GM23338 (cell line): ENCODE measurements at regions not wholly inside any gene's neighbourhood (a gene's known extent, or its start where the extent isn't known, plus 50 kb on each side); places are given as distances from the start of the nearest gene placed in this dataset.

Source experiments
- ATAC-seq: fragments of 200-7000 bp; cut with Tn5 transposase; 3 replicates; pipeline ENCODE4 v1.9.1; 2020
- DNase-seq: peaks from one replicate; pipeline ENCODE4 v3.0.0-alpha.2; 2015; ENCODE audit warnings: low spot score
- H2AFZ ChIP-seq: fragments of 200-600 bp; sonication (generic); 2 replicates; pipeline ENCODE4 v1.8.0; 2016; ENCODE audit warnings: antibody characterized with exemption, mild to moderate bottlenecking, moderate library complexity
- H3F3A ChIP-seq: fragments of 200-600 bp; sonication (generic); replicated peaks from 2 replicates; pipeline ENCODE4 v1.8.0; 2017; ENCODE audit warnings: antibody characterized with exemption, mixed run types, low read depth
- H3K27ac ChIP-seq: fragments of 200-600 bp; sonication (generic); 2 replicates; pipeline ENCODE4 v1.6.1; 2016; ENCODE audit warnings: low read depth
- H3K27me3 ChIP-seq: fragments of 200-600 bp; sonication (generic); 2 replicates; pipeline ENCODE4 v1.8.0; 2016; ENCODE audit warnings: mild to moderate bottlenecking, mixed run types, moderate library complexity; ENCODE audit not compliant: insufficient read depth
- H3K36me3 ChIP-seq: fragments of 200-600 bp; sonication (generic); 2 replicates; pipeline ENCODE4 v1.8.0; 2016; ENCODE audit warnings: mild to moderate bottlenecking; ENCODE audit not compliant: insufficient read depth
- H3K4me1 ChIP-seq: fragments of 200-600 bp; sonication (generic); 2 replicates; pipeline ENCODE4 v1.8.0; 2016; ENCODE audit warnings: mild to moderate bottlenecking, moderate library complexity; ENCODE audit not compliant: insufficient read depth
- H3K4me2 ChIP-seq: fragments of 200-600 bp; sonication (generic); 2 replicates; pipeline ENCODE4 v1.7.1; 2017; ENCODE audit warnings: mixed run types
- H3K4me3 ChIP-seq: fragments of 200-600 bp; sonication (generic); 2 replicates; pipeline ENCODE4 v1.6.1; 2016; ENCODE audit warnings: mixed run types
- H3K79me2 ChIP-seq: fragments of 200-600 bp; sonication (generic); replicated peaks from 2 replicates; pipeline ENCODE4 v1.8.0; 2017; ENCODE audit warnings: mild to moderate bottlenecking; ENCODE audit not compliant: insufficient read depth
- H3K9me2 ChIP-seq: fragments of 200-600 bp; sonication (generic); 2 replicates; pipeline ENCODE4 v1.8.0; 2017; ENCODE audit not compliant: insufficient read depth
- H4K20me1 ChIP-seq: fragments of 200-600 bp; sonication (generic); replicated peaks from 2 replicates; pipeline ENCODE4 v1.8.0; 2017; ENCODE audit warnings: mild to moderate bottlenecking; ENCODE audit not compliant: insufficient read depth
- H3K27ac Mint-ChIP-seq: 2 replicates; pipeline ENCODE4 v1.8.0; 2020; ENCODE audit warnings: inconsistent platforms, mild to moderate bottlenecking, moderate library complexity, mixed read lengths
- H3K27me3 Mint-ChIP-seq: 3 replicates; pipeline ENCODE4 v1.8.0; 2022; ENCODE audit warnings: low read depth, mild to moderate bottlenecking, moderate library complexity, mixed read lengths, inconsistent platforms; ENCODE audit not compliant: insufficient read depth, poor library complexity
- H3K36me3 Mint-ChIP-seq: 3 replicates; pipeline ENCODE4 v1.8.0; 2021; ENCODE audit warnings: low read depth, mild to moderate bottlenecking, inconsistent platforms, moderate library complexity, mixed read lengths
- H3K4me1 Mint-ChIP-seq: 3 replicates; pipeline ENCODE4 v1.8.0; 2020; ENCODE audit warnings: mild to moderate bottlenecking, inconsistent platforms, mixed read lengths
- H3K4me3 Mint-ChIP-seq: 3 replicates; pipeline ENCODE4 v1.8.0; 2021; ENCODE audit warnings: moderate library complexity, mild to moderate bottlenecking, inconsistent platforms, mixed read lengths
- H3K9me3 Mint-ChIP-seq: 3 replicates; pipeline ENCODE4 v1.8.0; 2020; ENCODE audit warnings: moderate library complexity, mild to moderate bottlenecking, inconsistent platforms, mixed read lengths
- CREB1 ChIP-seq: fragments of 250-450 bp; sonication (Bioruptor Pico); IDR thresholded peaks from 2 replicates; pipeline ENCODE4 v1.5.0; 2020; ENCODE audit warnings: low read depth, mild to moderate bottlenecking, moderate library complexity
- EZH2 ChIP-seq: fragments of 200-600 bp; sonication (generic); IDR thresholded peaks from one replicate; pipeline ENCODE4 v1.8.0; 2017; ENCODE audit warnings: antibody characterized with exemption, mild to moderate bottlenecking, low read depth; ENCODE audit not compliant: unreplicated experiment
- EZH2phosphoT487 ChIP-seq: fragments of 200-600 bp; sonication (generic); IDR thresholded peaks from one replicate; pipeline ENCODE4 v1.8.1; 2018; ENCODE audit warnings: antibody characterized with exemption; ENCODE audit not compliant: unreplicated experiment
- JUNB ChIP-seq: IDR thresholded peaks from one replicate; pipeline ENCODE4 v1.6.1; 2016; ENCODE audit warnings: antibody characterized with exemption; ENCODE audit not compliant: unreplicated experiment
- NANOG ChIP-seq: IDR thresholded peaks from 2 replicates; pipeline ENCODE4 v1.6.1; 2016; ENCODE audit warnings: antibody characterized with exemption, borderline replicate concordance
- POLR2AphosphoS5 ChIP-seq: IDR thresholded peaks from 2 replicates; pipeline ENCODE4 v1.6.1; 2016; ENCODE audit warnings: antibody characterized with exemption, low read depth
- STAT1 ChIP-seq: IDR thresholded peaks from one replicate; pipeline ENCODE4 v1.6.1; 2016; ENCODE audit warnings: antibody characterized with exemption; ENCODE audit not compliant: unreplicated experiment
- ZNF114 ChIP-seq: fragments of 250-450 bp; sonication (Bioruptor Pico); IDR thresholded peaks from 2 replicates; pipeline ENCODE4 v1.5.0; 2020; ENCODE audit warnings: mild to moderate bottlenecking, moderate library complexity
- ZNF331 ChIP-seq: fragments of 250-450 bp; sonication (Bioruptor Pico); IDR thresholded peaks from 2 replicates; pipeline ENCODE4 v1.5.0; 2020; ENCODE audit warnings: low read depth, mild to moderate bottlenecking, moderate library complexity
- TF ChIP-seq, protein P1 (sequence below): IDR thresholded peaks from one replicate; pipeline ENCODE4 v1.6.1; 2018; ENCODE audit warnings: antibody characterized with exemption; ENCODE audit not compliant: unreplicated experiment
- TF ChIP-seq, protein P2 (sequence below): IDR thresholded peaks from 2 replicates; pipeline ENCODE4 v1.6.1; 2016; ENCODE audit warnings: antibody characterized with exemption
- TF ChIP-seq, protein P3 (sequence below), 2 experiments: fragments of 200-600 bp in 1 of 2; sonication (generic) in 1 of 2; conservative IDR thresholded peaks; 2 replicates each; pipeline versions ENCODE4 v1.5.1 to v1.6.1; 2016 to 2017; ENCODE audit warnings: antibody characterized with exemption in 2 of 2, low read depth in 2 of 2, mild to moderate bottlenecking in 2 of 2, moderate library complexity in 1 of 2
- TF ChIP-seq, protein P4 (sequence below): fragments of 250-450 bp; sonication (Bioruptor Pico); IDR thresholded peaks from 2 replicates; pipeline ENCODE4 v1.5.0; 2020; ENCODE audit warnings: mild to moderate bottlenecking, moderate library complexity

DNA sequence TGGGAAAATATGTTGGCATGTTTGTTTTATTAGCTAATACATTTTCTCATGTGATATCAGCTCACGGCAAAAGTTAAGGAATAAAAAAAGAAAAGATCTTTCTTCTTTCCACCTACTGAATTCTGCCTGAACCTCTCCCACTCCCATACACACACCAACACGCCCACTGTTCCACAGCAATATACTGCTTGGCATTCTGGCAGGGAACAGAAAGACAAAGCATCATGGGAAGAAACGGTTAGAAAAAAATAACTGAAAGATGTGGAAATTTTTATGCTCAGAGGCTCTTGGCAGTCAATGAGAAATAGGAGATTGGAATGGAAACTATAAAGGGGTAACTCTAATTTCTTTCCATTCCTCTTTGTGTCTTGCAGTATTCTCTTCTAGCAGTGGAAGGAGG, 268.5 kb downstream of the FOXG1 start:
- DNase-seq (no peak), ATAC-seq (no peak)
- Histone ChIP-seq H3F3A (no peaks in the 10 kb centered on the region), H2AFZ (no peak overlapping the region), H3K4me1 (0 out of 2 replicates have a peak, but pooled peaks cover 10% of the 10 kb centered on the region), H3K4me3 (no peak overlapping the region), H3K36me3 (no peaks in the 10 kb centered on the region), H3K9me2 (no peaks in the 10 kb centered on the region), H3K27me3 (no peaks in the 10 kb centered on the region), H4K20me1 (no peaks in the 10 kb centered on the region), H3K79me2 (no peaks in the 10 kb centered on the region), H3K27ac (no peak overlapping the region), H3K4me2 (no peak overlapping the region)
- H3K9me3 Mint-ChIP-seq, result no peaks in the 10 kb centered on the region
- TF ChIP-seq ZNF114 (CRISPR knock-in tag) (no peak), POLR2AphosphoS5 (no peak), ZNF331 (CRISPR knock-in tag) (no peak), EZH2 (no peak), NANOG (no peak), EZH2phosphoT487 (no peak), CREB1 (no peak), JUNB (no peak), STAT1 (no peak)
- TF ChIP-seq, protein P1, sequence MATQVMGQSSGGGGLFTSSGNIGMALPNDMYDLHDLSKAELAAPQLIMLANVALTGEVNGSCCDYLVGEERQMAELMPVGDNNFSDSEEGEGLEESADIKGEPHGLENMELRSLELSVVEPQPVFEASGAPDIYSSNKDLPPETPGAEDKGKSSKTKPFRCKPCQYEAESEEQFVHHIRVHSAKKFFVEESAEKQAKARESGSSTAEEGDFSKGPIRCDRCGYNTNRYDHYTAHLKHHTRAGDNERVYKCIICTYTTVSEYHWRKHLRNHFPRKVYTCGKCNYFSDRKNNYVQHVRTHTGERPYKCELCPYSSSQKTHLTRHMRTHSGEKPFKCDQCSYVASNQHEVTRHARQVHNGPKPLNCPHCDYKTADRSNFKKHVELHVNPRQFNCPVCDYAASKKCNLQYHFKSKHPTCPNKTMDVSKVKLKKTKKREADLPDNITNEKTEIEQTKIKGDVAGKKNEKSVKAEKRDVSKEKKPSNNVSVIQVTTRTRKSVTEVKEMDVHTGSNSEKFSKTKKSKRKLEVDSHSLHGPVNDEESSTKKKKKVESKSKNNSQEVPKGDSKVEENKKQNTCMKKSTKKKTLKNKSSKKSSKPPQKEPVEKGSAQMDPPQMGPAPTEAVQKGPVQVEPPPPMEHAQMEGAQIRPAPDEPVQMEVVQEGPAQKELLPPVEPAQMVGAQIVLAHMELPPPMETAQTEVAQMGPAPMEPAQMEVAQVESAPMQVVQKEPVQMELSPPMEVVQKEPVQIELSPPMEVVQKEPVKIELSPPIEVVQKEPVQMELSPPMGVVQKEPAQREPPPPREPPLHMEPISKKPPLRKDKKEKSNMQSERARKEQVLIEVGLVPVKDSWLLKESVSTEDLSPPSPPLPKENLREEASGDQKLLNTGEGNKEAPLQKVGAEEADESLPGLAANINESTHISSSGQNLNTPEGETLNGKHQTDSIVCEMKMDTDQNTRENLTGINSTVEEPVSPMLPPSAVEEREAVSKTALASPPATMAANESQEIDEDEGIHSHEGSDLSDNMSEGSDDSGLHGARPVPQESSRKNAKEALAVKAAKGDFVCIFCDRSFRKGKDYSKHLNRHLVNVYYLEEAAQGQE, result no peak
- TF ChIP-seq, protein P2, sequence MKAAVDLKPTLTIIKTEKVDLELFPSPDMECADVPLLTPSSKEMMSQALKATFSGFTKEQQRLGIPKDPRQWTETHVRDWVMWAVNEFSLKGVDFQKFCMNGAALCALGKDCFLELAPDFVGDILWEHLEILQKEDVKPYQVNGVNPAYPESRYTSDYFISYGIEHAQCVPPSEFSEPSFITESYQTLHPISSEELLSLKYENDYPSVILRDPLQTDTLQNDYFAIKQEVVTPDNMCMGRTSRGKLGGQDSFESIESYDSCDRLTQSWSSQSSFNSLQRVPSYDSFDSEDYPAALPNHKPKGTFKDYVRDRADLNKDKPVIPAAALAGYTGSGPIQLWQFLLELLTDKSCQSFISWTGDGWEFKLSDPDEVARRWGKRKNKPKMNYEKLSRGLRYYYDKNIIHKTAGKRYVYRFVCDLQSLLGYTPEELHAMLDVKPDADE, result no peak
- TF ChIP-seq, protein P3, sequence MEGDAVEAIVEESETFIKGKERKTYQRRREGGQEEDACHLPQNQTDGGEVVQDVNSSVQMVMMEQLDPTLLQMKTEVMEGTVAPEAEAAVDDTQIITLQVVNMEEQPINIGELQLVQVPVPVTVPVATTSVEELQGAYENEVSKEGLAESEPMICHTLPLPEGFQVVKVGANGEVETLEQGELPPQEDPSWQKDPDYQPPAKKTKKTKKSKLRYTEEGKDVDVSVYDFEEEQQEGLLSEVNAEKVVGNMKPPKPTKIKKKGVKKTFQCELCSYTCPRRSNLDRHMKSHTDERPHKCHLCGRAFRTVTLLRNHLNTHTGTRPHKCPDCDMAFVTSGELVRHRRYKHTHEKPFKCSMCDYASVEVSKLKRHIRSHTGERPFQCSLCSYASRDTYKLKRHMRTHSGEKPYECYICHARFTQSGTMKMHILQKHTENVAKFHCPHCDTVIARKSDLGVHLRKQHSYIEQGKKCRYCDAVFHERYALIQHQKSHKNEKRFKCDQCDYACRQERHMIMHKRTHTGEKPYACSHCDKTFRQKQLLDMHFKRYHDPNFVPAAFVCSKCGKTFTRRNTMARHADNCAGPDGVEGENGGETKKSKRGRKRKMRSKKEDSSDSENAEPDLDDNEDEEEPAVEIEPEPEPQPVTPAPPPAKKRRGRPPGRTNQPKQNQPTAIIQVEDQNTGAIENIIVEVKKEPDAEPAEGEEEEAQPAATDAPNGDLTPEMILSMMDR (conservative IDR thresholded peaks at IDR 0.05; ENCODE audit: low read depth in 2 of 2), result no peak
- TF ChIP-seq, protein P4, sequence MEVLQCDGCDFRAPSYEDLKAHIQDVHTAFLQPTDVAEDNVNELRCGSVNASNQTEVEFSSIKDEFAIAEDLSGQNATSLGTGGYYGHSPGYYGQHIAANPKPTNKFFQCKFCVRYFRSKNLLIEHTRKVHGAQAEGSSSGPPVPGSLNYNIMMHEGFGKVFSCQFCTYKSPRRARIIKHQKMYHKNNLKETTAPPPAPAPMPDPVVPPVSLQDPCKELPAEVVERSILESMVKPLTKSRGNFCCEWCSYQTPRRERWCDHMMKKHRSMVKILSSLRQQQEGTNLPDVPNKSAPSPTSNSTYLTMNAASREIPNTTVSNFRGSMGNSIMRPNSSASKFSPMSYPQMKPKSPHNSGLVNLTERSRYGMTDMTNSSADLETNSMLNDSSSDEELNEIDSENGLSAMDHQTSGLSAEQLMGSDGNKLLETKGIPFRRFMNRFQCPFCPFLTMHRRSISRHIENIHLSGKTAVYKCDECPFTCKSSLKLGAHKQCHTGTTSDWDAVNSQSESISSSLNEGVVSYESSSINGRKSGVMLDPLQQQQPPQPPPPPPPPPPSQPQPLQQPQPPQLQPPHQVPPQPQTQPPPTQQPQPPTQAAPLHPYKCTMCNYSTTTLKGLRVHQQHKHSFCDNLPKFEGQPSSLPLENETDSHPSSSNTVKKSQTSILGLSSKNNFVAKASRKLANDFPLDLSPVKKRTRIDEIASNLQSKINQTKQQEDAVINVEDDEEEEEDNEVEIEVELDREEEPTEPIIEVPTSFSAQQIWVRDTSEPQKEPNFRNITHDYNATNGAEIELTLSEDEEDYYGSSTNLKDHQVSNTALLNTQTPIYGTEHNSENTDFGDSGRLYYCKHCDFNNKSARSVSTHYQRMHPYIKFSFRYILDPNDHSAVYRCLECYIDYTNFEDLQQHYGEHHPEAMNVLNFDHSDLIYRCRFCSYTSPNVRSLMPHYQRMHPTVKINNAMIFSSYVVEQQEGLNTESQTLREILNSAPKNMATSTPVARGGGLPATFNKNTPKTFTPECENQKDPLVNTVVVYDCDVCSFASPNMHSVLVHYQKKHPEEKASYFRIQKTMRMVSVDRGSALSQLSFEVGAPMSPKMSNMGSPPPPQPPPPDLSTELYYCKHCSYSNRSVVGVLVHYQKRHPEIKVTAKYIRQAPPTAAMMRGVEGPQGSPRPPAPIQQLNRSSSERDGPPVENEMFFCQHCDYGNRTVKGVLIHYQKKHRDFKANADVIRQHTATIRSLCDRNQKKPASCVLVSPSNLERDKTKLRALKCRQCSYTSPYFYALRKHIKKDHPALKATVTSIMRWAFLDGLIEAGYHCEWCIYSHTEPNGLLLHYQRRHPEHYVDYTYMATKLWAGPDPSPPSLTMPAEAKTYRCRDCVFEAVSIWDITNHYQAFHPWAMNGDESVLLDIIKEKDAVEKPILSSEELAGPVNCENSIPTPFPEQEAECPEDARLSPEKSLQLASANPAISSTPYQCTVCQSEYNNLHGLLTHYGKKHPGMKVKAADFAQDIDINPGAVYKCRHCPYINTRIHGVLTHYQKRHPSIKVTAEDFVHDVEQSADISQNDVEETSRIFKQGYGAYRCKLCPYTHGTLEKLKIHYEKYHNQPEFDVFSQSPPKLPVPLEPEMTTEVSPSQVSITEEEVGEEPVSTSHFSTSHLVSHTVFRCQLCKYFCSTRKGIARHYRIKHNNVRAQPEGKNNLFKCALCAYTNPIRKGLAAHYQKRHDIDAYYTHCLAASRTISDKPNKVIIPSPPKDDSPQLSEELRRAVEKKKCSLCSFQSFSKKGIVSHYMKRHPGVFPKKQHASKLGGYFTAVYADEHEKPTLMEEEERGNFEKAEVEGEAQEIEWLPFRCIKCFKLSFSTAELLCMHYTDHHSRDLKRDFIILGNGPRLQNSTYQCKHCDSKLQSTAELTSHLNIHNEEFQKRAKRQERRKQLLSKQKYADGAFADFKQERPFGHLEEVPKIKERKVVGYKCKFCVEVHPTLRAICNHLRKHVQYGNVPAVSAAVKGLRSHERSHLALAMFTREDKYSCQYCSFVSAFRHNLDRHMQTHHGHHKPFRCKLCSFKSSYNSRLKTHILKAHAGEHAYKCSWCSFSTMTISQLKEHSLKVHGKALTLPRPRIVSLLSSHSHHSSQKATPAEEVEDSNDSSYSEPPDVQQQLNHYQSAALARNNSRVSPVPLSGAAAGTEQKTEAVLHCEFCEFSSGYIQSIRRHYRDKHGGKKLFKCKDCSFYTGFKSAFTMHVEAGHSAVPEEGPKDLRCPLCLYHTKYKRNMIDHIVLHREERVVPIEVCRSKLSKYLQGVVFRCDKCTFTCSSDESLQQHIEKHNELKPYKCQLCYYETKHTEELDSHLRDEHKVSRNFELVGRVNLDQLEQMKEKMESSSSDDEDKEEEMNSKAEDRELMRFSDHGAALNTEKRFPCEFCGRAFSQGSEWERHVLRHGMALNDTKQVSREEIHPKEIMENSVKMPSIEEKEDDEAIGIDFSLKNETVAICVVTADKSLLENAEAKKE (CRISPR knock-in tag), result no peak
- peaks cover 23% of the 10 kb centered on the region for H3K4me1 Mint-ChIP-seq
- no peaks in the 10 kb centered on the region for H3K27me3 Mint-ChIP-seq
- no peak overlapping the region for H3K4me3 Mint-ChIP-seq
- no peak overlapping the region for H3K27ac Mint-ChIP-seq
- no peaks in the 10 kb centered on the region for H3K36me3 Mint-ChIP-seq
